Activated effector memory CD4-positive, alpha-beta T cell treated with anti-CD3 and anti-CD28 coated beads, Interleukin-2, amount 50 U/mL, for 16 hours (primary cell): ENCODE measurements at regions not wholly inside any gene's neighbourhood (a gene's known extent, or its start where the extent isn't known, plus 50 kb on each side); places are given as distances from the start of the nearest gene placed in this dataset.
"Not testable (repeated sequence)": the region's sequence is repeated elsewhere in the genome, so short reads cannot be mapped to it uniquely, and the experiment has no call there.

Experiments used
- DNase-seq: peaks from one replicate; pipeline ENCODE4 v3.0.0-alpha.2; 2020

DNA sequence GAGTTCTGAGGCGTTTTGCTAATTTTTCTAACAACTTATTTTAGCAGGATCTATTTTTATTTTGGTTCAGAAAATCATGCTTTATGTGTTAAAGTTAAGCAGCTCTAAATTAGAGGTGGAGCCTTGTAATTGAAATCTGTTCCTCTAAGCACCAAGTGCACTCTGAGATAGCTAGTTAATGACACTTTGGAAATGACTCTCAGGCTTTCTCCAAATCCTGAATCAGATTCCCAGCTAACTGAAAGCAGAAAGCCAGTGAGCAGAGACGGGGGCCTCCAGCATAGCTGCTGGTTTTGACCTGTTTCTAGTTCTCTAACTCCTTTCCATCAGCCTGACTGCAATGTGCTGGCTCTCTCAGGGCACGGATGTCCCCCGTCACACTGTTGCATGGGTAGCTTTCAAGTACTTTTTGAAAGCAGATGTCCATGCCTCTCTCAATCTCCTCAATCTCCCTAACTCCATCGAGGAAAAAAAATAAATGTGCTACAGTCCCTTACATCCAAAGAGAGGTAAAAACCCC, 326.5 kb downstream of the SATB2 start:
- no peak for DNase-seq

GRCh38 chr2:199130501-199130900, 327.2 kb downstream of the SATB2 start:
- no peak for DNase-seq

- no peak for DNase-seq
These were observed 329.1 kb downstream of the SATB2 start for GRCh38 chr2:199128476-199129229.

DNA sequence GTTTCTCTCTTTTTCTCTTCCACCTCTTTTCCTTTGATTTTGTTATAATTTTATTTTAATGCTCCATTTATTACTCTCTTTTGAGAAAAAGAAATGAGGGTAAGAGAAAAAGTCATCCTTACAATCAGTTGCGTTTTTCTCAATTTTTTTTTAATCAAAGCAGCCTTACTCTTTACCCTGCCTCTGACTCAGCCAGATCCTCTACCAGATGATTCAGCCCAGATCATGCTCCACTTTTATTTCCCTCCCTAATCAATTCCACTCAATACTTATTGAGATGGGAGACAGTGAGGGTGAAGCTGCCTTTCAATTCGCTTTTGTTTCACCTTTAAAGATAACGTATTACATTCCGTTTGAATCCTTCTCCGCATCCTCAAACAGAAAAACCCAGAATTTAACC, 337.9 kb downstream of the SATB2 start:
- no peak for DNase-seq

DNA sequence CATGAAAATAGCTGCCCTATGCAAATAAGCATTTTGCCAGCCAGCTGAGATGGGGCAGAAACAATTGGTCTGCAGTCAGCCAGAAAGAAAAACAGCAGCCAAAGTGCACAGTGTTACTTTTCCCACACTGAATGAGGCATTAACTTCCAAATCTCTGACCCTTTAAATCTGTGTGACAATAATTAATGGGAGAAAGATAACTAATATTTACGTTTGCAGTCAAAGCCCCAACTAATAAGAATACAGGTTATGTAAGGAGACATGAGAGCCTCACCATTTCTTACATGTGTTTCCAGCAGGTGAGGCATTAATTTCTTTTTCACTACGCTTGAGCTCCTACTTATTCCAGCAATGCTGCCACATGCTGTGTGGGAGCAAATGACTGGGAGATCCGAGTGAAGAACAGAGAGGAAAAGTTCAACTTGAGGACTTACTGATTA, 339.0 kb downstream of the SATB2 start:
- DNase-seq, result no peak

- no peak for DNase-seq
These were observed 342.6 kb downstream of the SATB2 start for GRCh38 chr2:199115169-199115568.

DNA sequence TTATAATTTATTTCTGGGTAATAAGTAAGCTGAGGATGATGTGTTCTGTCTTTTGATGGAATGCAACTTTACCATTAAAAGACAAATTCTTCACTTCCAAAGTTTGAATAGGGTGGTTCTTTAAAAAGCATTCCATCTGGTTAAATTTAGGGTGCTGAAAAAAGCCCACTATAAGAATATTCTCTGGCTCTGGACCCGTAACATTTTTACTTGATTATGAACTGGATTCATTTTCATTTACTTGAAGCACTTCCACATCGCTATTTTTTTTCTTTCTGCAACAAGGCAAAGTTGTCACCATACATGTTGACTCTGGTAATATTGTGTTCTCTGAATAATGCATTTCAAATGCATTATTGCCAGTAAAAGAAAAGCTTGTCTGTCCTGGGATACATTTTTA, 344.6 kb downstream of the SATB2 start:
- no peak for DNase-seq

DNA sequence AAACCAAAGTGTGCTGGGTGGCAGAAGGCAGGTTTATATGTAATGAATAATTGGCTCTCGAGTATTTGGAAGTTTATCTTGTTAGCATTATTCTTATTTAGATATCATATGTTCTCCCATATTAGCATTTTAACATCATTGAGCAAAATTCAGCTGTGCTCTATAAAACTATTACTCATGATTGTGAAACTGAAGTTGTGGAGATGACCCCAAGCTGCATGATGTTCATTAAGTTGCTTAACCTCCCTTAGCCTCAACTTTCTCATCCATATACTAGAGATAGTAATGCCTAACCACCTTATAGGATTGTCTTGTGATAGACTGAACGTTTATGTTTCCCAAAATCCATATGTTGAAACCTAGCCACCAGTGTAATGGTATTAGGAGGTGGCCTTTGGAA, 346.3 kb downstream of the SATB2 start:
- no peak for DNase-seq

DNA sequence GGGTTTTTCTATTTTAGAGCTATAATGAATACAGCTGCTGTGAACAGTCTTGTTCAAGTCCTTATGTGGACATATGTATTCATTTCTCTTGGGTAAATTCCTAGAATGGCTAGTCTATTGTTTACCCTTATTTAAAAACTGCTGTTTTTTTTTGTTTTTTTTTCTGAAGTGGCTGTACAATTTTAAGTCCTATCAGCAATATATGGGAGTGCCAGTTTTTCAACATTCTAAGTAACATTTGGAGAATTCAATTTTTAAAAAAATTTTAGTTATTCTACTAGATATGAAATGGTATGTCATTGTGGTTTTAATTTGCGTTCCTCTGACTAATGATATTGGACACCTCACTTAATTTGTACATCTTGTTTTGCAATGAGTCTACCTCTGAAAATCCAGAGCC, 349.7 kb downstream of the SATB2 start:
- no peak for DNase-seq

DNA sequence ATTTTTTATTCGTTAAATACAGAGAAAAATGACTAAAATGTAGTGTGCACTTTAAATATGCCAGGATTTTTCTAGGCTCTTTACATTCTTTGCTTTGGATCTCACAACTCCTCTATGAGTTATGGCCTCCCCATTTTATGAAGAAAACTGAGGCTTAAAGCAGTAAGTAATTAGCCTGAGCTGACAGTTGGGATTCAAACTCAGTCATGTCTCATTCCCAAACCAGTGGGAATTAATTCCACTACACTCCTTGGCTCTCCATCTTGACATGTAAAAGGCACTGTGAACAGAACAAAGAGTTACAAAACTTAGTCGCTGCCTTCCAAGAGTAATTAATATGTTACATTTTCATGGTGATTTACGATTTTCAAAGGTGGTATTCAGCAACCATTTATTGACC, 351.9 kb downstream of the SATB2 start:
- no peak for DNase-seq

- DNase-seq, result no peak
These were observed 356.3 kb downstream of the SATB2 start for GRCh38 chr2:199101487-199101886.

GRCh38 chr2:199100326-199101110, 357.2 kb downstream of the SATB2 start:
- DNase-seq, result no peak

DNA sequence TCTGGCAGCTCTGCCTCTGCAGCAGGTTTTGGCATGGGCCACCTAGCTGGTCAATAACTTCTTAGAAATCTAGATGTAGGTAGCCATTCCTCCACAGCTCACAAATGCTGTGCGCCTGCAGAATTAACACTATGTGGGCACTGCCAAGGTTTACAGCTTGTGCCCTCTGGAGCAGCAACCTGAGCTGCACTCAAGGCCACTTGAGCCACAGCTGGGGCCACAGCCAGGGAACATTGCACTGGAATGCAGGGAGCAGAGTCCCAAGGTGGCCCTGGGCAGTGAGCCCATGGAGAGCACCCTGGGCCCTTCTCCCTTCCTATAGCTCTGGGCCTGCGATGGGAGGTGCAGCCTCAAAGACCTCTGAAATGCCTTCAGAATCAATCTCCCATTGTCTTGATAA, 365.3 kb downstream of the SATB2 start:
- no peak for DNase-seq

DNA sequence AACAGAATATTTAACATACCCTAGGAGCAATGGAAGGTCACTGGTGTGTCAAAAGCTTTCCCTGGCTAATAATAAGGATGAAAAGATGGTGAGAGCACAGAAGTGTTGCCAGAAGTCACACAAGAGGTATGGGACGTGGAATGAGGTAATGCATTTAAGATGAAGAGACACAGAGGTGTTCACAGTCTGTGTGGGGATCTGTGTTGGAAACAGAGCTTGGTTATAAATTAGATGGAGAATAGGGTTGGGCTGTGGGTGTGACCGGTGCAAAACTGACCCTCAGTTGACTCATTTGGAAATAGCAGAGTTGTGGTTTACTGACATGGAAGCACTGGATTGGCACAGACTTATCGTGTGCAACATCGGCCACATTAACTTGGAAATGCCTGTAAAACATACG, 372.5 kb downstream of the SATB2 start:
- DNase-seq, result no peak

GRCh38 chr2:199070322-199070949, 387.3 kb downstream of the SATB2 start:
- DNase-seq, result no peak

GRCh38 chr2:199064201-199064600, 393.5 kb downstream of the SATB2 start:
- DNase-seq, result no peak

- DNase-seq, result no peak
These were observed 399.8 kb downstream of the SATB2 start for GRCh38 chr2:199057936-199058335.

DNA sequence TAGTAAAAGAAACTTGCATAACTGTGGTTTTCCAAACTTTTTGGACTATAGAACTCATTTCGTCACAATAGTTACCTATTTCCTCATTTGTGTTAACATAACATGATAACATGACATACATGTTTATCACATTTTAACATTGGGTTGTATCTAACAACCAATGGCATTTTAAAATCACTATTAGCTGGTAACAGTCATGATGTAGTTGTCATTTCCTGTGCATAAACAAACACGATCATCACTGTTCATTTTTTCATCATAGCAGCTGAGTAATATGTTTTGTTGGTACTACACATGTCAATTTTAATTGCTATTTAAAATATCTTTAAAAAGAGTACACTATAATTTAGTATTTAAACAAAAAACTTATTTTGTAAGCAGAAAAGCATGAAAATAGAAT, 402.4 kb downstream of the SATB2 start:
- DNase-seq, result no peak

GRCh38 chr2:199042660-199043379, 414.9 kb downstream of the SATB2 start:
- DNase-seq, result no peak

DNA sequence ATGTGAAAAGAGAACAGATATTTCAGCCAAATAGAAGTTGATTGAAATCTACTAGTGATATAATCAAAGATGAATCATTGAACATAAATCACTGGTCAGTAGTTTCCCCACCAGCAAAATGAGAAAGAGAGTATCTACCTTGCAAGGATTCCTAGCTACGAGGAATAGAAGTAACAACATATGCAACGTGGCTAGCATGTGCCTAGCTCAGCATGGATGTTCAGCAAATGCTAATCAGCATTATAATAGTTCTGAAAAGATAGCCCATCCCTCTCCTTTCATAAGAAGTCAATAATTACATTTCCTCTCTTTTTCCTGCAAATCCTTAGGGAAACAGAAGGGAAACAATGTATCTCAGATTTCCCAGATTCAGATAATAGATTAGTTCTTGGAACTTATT, 417.2 kb downstream of the SATB2 start:
- no peak for DNase-seq

DNA sequence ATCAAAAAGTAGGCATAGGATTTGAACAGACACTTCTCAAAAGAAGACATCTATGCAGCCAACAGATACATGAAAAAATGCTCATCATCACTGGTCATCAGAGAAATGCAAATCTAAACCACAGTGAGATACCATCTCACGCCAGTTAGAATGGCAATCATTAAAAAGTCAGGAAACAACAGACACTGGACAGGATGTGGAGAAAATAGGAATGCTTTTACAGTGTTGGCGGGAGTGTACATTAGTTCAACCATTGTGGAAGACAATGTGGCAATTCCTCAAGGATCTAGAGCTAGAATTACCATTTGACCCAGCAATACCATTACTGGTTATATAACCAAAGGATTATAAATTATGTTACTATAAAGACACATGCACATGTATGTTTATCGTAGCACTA, 424.0 kb downstream of the SATB2 start:
- not testable (repeated sequence) for DNase-seq

GRCh38 chr2:199025146-199025545, 432.6 kb downstream of the SATB2 start:
- DNase-seq, result no peak

- no peak for DNase-seq
These were observed 433.5 kb downstream of the SATB2 start for GRCh38 chr2:199024224-199024623.
